Naive thymus-derived CD8-positive, alpha-beta T cell (primary cell): ENCODE measurements at regions not wholly inside any gene's neighbourhood (a gene's known extent, or its start where the extent isn't known, plus 50 kb on each side); places are given as distances from the start of the nearest gene placed in this dataset.

Experiments
- ATAC-seq, 2 donors: fragments of 150-1000 bp; cut with Tn5 transposase in 1 of 2; sonication (Bioruptor Pico), chemical (Tn5 transposase) in 1 of 2; 1 replicate in 1 of 2; 2 replicates in 1 of 2; pipeline ENCODE4 v1.10.0; 2021; ENCODE audit warnings: mild to moderate bottlenecking in 2 of 2, moderate library complexity in 2 of 2
- POLR2A ChIA-PET: fragments of 350-600 bp; sonication (Branson Sonifier 250); formaldehyde crosslinking; loops from one replicate; lab custom pipeline; 2021; ENCODE audit warnings: antibody characterized with exemption; lab: Charles Lee
- DNase-seq, 10 donors: peaks; one replicate each; pipeline versions ENCODE4 v3.0.0 to v3.0.0-alpha.2; 2020 to 2022
- H3K27ac Mint-ChIP-seq, 10 donors: one replicate each; pipeline ENCODE4 v1.8.0; 2020 to 2022; ENCODE audit warnings: mild to moderate bottlenecking in 10 of 10, mixed read lengths in 10 of 10, moderate library complexity in 4 of 10, inconsistent platforms in 1 of 10
- H3K27me3 Mint-ChIP-seq, 5 donors: one replicate each; pipeline ENCODE4 v1.8.0; 2021 to 2022; ENCODE audit warnings: mixed read lengths in 5 of 5
- H3K36me3 Mint-ChIP-seq, 3 donors: one replicate each; pipeline ENCODE4 v1.8.0; 2020 to 2022; ENCODE audit warnings: mixed read lengths in 3 of 3, mild to moderate bottlenecking in 2 of 3, inconsistent platforms in 1 of 3
- H3K4me1 Mint-ChIP-seq, 4 donors: one replicate each; pipeline ENCODE4 v1.8.0; 2021 to 2022; ENCODE audit warnings: mixed read lengths in 4 of 4
- H3K4me3 Mint-ChIP-seq, 10 donors: one replicate each; pipeline ENCODE4 v1.8.0; 2020 to 2022; ENCODE audit warnings: mild to moderate bottlenecking in 10 of 10, mixed read lengths in 10 of 10, moderate library complexity in 6 of 10, inconsistent platforms in 1 of 10
- H3K9me3 Mint-ChIP-seq, 9 donors: one replicate each; pipeline ENCODE4 v1.8.0; 2020 to 2022; ENCODE audit warnings: mixed read lengths in 9 of 9, mild to moderate bottlenecking in 3 of 9, inconsistent platforms in 1 of 9, moderate library complexity in 1 of 9

DNA sequence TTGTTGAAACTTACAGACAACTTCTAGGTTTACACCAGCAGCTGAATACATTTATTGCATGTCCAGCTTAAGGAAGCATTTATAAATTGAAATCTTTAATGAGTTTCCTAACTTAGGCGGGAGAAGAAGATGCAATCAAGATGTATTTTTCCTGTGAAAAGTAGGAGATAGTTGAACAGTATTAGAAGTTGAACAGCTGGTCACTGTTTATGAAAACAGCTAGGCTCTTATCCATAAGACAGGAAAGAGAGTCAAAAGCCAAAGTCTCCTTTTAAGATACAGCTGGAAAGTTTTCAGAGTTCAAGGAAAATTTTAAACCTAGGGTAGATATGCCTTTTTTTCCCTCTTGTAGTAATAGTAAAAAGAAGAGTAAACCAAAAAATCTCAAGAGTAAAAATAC lies 236.1 kb upstream of the FERD3L start:
- H3K4me3 Mint-ChIP-seq: no peak overlapping the region
- no peaks in the 10 kb centered on the region for H3K4me1 Mint-ChIP-seq
- ATAC-seq (no peak), DNase-seq (no peak)
- POLR2A ChIA-PET: no interaction called here
- H3K27ac Mint-ChIP-seq: no peak overlapping the region
- H3K27me3 Mint-ChIP-seq: no peaks in the 10 kb centered on the region
- H3K36me3 Mint-ChIP-seq: no peaks in the 10 kb centered on the region
- peaks cover 0 to 4% (median 0%) of the 10 kb centered on the region in 9 donors for H3K9me3 Mint-ChIP-seq

DNA sequence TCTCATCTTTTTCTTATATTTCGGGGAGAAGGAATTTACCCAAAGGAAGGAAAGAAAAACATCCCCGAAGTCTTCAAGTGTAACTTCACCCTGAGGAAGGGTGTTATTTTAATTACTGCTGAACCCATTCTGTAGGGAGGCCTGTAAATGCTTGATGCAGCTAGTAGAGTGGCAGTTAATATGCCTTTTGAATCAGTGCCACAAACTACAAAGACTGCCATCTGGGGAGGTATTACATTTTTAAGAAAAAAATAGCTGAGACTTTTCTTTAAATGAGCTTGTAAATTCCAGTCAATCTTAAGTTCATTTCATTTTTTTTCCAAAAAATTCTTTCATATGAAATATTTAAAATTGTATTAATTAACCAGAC lies 233.1 kb upstream of the FERD3L start:
- no peak for DNase-seq
- POLR2A ChIA-PET: no interaction called here
- Mint-ChIP-seq H3K27me3 (no peaks in the 10 kb centered on the region), H3K36me3 (no peaks in the 10 kb centered on the region), H3K4me1 (no peaks in the 10 kb centered on the region), H3K4me3 (no peak overlapping the region), H3K27ac (no peak overlapping the region), H3K9me3 (peaks cover 0 to 6% (median 2%) of the 10 kb centered on the region in 9 donors)
- ATAC-seq: no peak

DNA sequence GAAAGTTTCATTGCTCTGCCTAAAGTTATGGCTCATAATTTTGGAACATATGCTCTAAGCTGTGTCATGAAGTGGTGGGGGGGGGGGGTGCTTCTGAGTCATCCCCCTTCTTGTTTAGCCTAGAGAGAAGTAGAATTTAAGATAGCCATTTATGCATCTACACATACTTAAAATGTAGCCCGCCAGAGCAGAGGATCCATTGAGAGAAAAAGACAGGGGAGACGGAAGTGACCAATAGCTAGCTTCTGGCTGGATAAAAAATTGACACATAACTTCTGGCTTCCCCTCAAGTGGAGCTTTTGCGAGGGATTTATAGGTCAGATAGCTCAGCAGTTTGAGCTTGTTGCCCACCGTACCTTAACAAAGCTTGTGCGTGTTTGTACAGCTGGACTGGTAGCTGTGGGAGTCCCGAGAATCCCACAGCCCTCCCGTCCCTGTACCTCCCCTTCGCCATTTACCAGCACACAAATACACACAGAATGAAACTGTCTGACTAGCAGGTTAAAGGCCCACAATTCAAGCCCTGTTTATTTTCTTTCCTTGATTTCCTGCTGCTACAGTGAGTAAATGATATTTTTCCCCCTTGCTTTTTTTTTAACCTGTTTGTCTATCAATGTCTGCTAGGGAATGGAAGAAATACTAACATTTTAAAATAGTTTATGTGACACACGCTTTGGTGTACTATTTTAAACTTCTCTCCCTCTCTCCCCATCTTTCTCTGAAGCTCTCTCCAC lies 232.6 kb upstream of the FERD3L start:
- ATAC-seq: no peak
- H3K9me3 Mint-ChIP-seq: peaks cover 0 to 8% (median 0%) of the 10 kb centered on the region in 9 donors
- POLR2A ChIA-PET: no interaction called here
- no peak for DNase-seq
- H3K27ac Mint-ChIP-seq: no peak overlapping the region
- H3K36me3 Mint-ChIP-seq: no peaks in the 10 kb centered on the region
- H3K4me3 Mint-ChIP-seq: no peak overlapping the region
- no peaks in the 10 kb centered on the region for H3K27me3 Mint-ChIP-seq
- H3K4me1 Mint-ChIP-seq: no peaks in the 10 kb centered on the region

DNA sequence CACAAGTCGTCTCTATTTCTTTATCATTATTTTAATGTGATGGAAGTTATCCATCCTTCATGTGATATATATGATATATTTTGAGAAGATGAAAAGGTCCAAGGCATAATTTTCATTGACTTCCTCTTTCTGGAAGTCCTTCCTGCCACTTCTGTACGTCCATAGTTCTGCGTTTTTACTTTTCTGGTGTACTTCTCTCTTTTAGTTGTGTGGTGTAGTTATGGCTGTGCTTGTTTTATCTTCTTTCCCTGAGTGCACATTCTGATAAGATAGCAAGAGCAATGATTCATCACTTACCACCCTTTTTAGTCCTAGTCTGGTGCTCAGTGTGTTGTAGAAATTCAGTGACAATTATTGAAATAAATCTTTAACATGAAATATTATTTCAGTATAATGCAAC lies 231.3 kb upstream of the FERD3L start:
- Mint-ChIP-seq H3K27ac (no peak overlapping the region), H3K9me3 (peaks cover 0 to 9% (median 0%) of the 10 kb centered on the region in 9 donors), H3K36me3 (no peaks in the 10 kb centered on the region), H3K4me1 (no peaks in the 10 kb centered on the region), H3K4me3 (no peak overlapping the region), H3K27me3 (no peaks in the 10 kb centered on the region)
- POLR2A ChIA-PET: no interaction called here
- no peak for ATAC-seq
- no peak for DNase-seq

DNA sequence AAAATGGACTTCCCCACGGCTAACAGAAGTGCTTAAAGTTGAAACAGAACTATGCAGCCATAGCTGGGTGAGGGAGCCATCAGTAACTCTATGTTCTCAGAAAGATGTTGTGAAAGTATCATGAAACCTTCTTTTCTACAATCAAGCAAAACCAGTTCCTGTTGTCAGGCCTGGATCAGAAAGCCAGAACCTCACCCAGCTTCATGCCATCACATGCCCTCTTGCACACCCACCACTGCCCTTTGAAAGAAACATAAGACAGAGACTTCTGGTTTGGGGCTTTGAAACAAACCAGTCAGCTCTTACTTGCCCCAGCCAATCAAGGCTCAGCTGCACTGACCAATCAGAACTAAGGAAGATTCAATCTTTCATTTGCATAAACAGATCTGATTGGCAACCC lies 230.8 kb upstream of the FERD3L start:
- Mint-ChIP-seq H3K9me3 (peaks cover 0 to 8% (median 0%) of the 10 kb centered on the region in 9 donors), H3K27ac (no peak overlapping the region), H3K27me3 (no peaks in the 10 kb centered on the region), H3K36me3 (no peaks in the 10 kb centered on the region), H3K4me1 (no peaks in the 10 kb centered on the region), H3K4me3 (no peak overlapping the region)
- no peak for ATAC-seq
- DNase-seq: no peak
- POLR2A ChIA-PET: no interaction called here

DNA sequence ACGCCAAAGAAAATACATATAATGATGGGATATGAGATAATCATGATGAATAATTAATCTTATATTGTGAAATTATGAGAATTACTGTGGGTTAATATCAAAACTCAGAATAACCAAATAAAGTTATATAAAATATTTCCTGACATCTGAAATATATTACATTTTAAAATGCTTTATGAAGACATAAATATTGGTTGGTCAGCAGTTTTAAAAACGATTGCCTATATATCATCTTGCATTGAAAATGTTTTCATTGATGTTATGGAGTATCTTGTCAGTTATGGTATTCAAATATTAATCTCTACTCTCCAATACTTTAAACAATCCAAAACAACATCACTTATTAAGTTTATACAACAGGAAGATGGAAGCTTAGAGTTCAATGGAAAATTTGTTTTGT lies 228.1 kb upstream of the FERD3L start:
- Mint-ChIP-seq H3K9me3 (peaks cover 0 to 7% (median 0%) of the 10 kb centered on the region in 9 donors), H3K36me3 (no peaks in the 10 kb centered on the region), H3K27me3 (no peaks in the 10 kb centered on the region), H3K4me1 (no peaks in the 10 kb centered on the region), H3K27ac (no peak overlapping the region), H3K4me3 (no peak overlapping the region)
- DNase-seq (no peak), ATAC-seq (no peak)
- POLR2A ChIA-PET: no interaction called here

DNA sequence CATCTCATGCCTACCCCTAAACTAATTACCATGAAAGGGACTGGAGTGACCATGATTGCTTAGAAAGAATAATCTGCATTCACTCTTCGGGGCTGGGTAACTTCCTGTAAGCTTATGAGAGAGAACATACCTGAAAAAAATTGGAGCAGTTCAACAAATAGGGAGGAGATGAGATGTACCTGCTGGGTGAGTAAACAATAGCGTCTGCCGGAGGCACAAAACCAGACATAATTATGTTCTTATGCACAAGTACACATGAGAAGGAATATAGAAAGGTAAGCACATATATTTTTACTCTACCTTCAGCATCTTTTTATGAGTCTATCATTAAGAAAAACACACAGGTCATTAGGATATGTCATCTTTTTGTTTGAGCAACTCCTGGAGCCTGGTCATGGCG lies 224.6 kb upstream of the FERD3L start:
- POLR2A ChIA-PET: no interaction called here
- no peaks in the 10 kb centered on the region for H3K27me3 Mint-ChIP-seq

DNA sequence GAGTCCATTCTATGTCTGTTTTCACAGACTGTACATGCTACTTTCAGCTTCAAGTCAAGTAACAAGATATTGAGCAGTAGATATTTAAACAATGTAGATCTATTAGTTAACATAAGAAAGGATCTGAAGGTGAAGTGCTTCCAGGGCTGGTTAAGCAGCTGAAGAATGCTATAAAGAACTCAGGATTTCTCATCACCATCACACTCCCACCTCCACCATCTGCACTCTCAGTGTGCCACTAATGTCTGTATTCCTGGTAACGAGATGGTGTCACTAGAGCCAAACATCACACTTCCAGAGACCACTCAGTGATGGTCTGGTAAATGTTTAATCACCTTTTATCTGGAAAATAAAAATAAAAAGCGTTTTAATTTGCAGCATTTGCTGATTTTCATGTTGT lies 224.0 kb upstream of the FERD3L start:
- peaks cover 0 to 6% (median 0%) of the 10 kb centered on the region in 9 donors for H3K9me3 Mint-ChIP-seq
- H3K27me3 Mint-ChIP-seq: no peaks in the 10 kb centered on the region
- DNase-seq (no peak), ATAC-seq (no peak)
- H3K4me3 Mint-ChIP-seq: no peak overlapping the region
- no peaks in the 10 kb centered on the region for H3K36me3 Mint-ChIP-seq
- H3K27ac Mint-ChIP-seq: no peak overlapping the region
- POLR2A ChIA-PET: no interaction called here
- no peaks in the 10 kb centered on the region for H3K4me1 Mint-ChIP-seq

More for the DNA sequence above, 224.6 kb upstream of the FERD3L start:
- no peak for ATAC-seq
- Mint-ChIP-seq H3K4me3 (no peak overlapping the region), H3K27ac (no peak overlapping the region), H3K4me1 (no peaks in the 10 kb centered on the region), H3K9me3 (peaks cover 0 to 5% (median 0%) of the 10 kb centered on the region in 9 donors), H3K36me3 (no peaks in the 10 kb centered on the region)
- DNase-seq: no peak

DNA sequence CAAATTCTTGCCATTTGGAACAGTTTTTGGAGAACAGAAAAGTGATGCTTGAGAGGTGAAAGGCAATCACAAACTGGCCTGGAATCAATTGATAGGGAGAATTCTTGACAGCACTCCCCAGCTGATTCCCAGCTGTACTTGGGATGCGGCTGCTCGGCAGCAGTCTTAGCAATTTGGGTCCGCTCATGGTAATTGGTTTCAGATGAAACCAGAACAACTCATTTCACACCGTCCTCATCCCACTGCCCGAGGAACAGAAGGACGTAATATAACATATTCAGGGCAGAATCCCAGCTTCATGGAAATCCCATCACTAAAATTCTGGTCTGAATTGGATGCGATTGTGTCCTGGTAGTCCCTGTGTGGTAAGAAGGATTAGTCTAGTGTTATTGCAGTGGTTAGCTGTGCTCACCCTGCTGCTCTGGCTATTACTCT lies 223.3 kb upstream of the FERD3L start:
- ATAC-seq (no peak), DNase-seq (no peak)
- no peak overlapping the region for H3K27ac Mint-ChIP-seq
- no peaks in the 10 kb centered on the region for H3K4me1 Mint-ChIP-seq
- H3K36me3 Mint-ChIP-seq: no peaks in the 10 kb centered on the region
- H3K4me3 Mint-ChIP-seq: no peak overlapping the region
- POLR2A ChIA-PET: no interaction called here
- no peaks in the 10 kb centered on the region for H3K27me3 Mint-ChIP-seq
- H3K9me3 Mint-ChIP-seq: peaks cover 0 to 6% (median 0%) of the 10 kb centered on the region in 9 donors

DNA sequence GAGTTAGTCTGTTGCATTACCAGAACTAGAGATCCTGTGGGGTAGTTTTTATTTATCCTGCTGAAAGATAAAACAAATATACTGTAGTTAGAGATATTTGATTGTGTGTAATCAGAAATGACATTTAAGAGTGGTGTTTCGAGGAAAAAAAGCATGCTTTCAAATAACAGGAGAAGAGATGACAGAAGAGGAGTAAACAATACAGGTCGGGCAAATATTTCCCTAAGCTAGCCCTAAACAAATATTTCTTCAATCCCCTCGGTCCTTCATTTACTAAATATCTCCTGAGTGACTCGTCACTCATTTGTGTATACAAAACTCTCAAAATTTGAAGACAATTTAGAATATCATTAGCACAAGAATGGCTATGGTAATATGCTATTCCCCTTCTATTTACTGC lies 219.7 kb upstream of the FERD3L start:
- DNase-seq (no peak), ATAC-seq (no peak)
- H3K27me3 Mint-ChIP-seq: no peaks in the 10 kb centered on the region
- no peak overlapping the region for H3K4me3 Mint-ChIP-seq
- POLR2A ChIA-PET: no interaction called here
- no peaks in the 10 kb centered on the region for H3K4me1 Mint-ChIP-seq
- H3K27ac Mint-ChIP-seq: no peak overlapping the region
- H3K9me3 Mint-ChIP-seq: peaks cover 0 to 2% (median 0%) of the 10 kb centered on the region in 9 donors
- H3K36me3 Mint-ChIP-seq: no peaks in the 10 kb centered on the region

DNA sequence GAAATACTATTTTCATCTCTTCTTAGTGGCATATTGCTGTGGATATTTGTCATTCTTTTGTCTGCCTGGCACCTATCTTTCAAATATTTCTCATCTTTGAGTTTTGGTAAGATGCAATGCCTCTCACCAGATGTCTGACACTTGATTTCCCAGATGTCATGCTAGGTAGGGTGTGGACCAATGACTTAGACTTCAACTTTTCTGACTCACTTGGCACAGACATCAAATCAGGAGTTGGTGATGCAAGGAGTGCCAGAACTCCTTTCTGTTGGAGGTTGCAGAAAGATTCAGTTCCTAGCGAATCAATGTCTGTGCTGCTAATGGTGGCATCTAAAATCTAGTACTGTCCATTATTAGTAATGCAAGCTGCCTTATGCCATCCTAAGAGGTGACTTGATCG lies 216.9 kb upstream of the FERD3L start:
- DNase-seq (no peak), ATAC-seq (no peak)
- POLR2A ChIA-PET: no interaction called here
- no peaks in the 10 kb centered on the region for H3K36me3 Mint-ChIP-seq
- H3K9me3 Mint-ChIP-seq: peaks cover 0 to 4% (median 0%) of the 10 kb centered on the region in 9 donors
- no peak overlapping the region for H3K4me3 Mint-ChIP-seq
- no peak overlapping the region for H3K27ac Mint-ChIP-seq
- H3K27me3 Mint-ChIP-seq: no peaks in the 10 kb centered on the region
- H3K4me1 Mint-ChIP-seq: no peaks in the 10 kb centered on the region

DNA sequence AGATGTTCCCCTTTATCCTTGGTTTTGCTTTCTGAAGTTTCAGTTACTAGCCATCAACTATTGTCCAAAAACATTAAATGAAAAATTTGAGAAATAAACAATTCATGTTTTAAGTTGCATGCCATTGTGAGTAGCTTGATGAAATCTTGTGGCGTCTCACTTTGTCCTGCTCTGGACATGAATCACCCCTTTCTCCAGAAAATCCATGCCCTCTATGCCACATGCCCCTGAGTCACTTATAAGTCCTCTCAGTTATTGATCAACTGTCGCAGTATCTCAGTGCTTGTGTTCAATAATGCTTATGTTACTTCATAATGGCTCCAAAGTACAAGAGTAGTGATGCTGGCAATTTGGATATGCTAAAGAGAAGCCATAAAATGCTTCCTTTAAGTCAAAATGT lies 208.0 kb upstream of the FERD3L start:
- H3K4me3 Mint-ChIP-seq: no peak overlapping the region
- POLR2A ChIA-PET: no interaction called here
- DNase-seq (no peak), ATAC-seq (no peak)
- H3K36me3 Mint-ChIP-seq: no peaks in the 10 kb centered on the region
- H3K27me3 Mint-ChIP-seq: no peaks in the 10 kb centered on the region
- H3K4me1 Mint-ChIP-seq: no peaks in the 10 kb centered on the region
- peaks cover 0 to 7% (median 2%) of the 10 kb centered on the region in 9 donors for H3K9me3 Mint-ChIP-seq
- H3K27ac Mint-ChIP-seq: no peak overlapping the region

DNA sequence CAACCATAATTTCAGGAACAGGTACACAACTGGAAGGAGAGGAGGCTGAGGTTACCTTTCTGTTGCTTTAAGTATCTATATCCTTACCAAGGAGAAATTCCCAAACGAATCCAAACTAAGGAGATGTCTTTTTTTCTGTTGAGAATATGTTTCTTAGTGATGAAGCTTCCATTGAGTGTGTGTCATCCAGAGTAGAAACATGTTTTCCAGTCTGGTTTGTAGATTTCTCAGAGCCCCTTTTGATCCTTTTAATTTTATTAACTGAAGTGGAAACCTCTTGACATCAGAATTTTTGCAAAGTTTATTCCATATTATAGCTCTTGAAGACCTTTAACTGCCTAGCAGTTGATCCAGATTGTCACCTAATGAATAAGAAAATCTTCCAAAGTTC lies 207.1 kb upstream of the FERD3L start:
- DNase-seq (no peak), ATAC-seq (no peak)
- Mint-ChIP-seq H3K27me3 (no peaks in the 10 kb centered on the region), H3K9me3 (peaks cover 0 to 7% (median 2%) of the 10 kb centered on the region in 9 donors), H3K36me3 (no peaks in the 10 kb centered on the region), H3K4me1 (no peaks in the 10 kb centered on the region), H3K27ac (no peak overlapping the region), H3K4me3 (no peak overlapping the region)
- POLR2A ChIA-PET: no interaction called here
